HG02852 (cell line): ENCODE measurements at regions not wholly inside any gene's neighbourhood (a gene's known extent, or its start where the extent isn't known, plus 50 kb on each side); places are given as distances from the start of the nearest gene placed in this dataset.

Source experiments
- ATAC-seq: cut with Tn5 transposase; IDR thresholded peaks from one replicate; pipeline ENCODE4 v1.9.1; 2021; ENCODE audit warnings: mild to moderate bottlenecking, moderate library complexity; ENCODE audit not compliant: unreplicated experiment

- no peak for ATAC-seq
Measured at GRCh38 chr12:16136219-16136988, 141.1 kb downstream of the SLC15A5 start.

- ATAC-seq, result no peak
Measured at GRCh38 chr12:16135323-16135722, 142.2 kb downstream of the SLC15A5 start.

DNA sequence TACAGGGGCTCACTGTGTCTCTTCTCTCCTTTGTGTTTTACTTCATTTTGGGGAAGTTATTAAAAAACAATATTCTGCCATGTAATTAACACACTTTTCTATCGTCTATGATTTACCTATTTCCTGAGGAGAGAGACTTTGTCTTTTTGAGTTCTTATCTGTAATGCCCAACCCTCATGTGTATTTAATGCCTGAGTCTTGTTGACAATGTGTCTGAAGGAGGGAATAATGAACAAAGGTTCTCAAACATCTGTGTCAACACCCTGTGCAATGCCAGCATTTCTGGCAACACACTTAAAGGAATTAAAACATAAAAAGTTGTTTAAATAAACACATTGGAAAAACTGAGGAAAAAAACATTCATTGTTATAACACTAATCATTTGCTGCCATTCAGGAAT lies 147.1 kb downstream of the SLC15A5 start:
- ATAC-seq, result no peak

- no peak for ATAC-seq
Measured at GRCh38 chr12:16121953-16122352, 155.5 kb downstream of the SLC15A5 start.

- ATAC-seq, result no peak
Measured at GRCh38 chr12:16119618-16120415, 157.7 kb downstream of the SLC15A5 start.

DNA sequence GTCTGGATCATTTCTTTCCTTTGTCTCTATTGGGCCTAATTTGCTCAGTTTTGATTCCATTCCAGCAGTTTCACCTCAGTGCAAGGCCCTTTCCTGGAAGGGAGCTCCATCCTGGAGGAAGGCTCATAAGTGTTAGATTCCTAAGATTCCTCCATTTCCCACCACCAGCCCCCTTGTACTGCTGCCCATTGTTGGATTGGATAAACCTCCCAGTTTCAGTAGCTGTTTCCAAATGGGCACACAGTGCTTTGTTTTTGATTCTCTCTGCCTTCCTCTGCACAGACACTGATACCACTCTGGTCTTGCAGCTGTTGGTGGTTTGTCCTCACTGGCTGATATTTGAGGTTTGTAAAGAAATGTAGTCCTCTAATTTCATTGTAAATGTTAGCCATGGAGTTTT lies 158.9 kb downstream of the SLC15A5 start:
- ATAC-seq, result no peak

DNA sequence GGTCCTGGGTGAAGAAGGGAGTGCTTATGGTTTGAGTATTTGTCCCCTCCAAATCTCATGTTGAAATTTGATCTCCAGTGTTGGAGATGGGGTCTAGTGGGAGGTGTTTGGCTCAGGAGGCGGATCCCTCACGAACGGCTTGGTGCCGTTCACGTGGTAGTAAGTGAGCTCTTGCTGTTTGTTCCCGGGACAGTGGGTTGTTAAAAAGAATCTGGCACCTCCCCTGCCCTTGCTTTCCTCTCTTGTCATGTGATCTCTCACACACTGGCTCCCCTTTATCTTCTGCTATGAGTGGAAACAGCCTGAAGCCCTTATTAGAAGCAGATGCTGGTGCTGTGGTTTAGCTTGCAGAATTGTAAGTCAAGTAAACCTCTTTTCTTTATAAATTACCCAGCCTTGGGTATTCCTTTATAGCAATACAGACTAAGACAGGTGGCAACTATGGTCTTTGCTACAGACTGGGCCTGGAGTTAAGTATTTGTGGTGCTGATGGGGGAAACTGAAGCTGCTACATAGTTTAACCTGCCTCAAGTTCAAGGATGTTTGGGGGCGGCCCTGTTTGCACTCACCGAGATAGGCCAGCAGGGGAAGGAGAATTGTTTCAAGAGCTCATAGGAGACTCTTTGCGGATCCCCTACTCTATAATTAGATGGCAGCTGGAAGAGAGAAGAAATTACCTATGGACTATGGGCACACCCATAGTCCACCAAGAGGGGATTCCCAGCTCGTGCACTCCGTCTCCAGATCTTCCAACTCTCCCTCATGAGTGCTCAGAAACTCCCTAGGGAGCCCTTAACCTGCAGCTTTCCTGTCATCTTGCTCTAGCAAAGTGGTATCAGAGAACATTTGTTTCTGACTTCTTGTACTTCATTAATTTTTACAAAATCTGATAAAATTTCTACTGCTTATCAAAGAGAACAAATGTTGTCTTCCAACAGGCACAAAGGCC lies 164.6 kb downstream of the SLC15A5 start:
- ATAC-seq, result no peak

- ATAC-seq, result no peak
Measured at GRCh38 chr12:16112130-16112529, 165.4 kb downstream of the SLC15A5 start.

DNA sequence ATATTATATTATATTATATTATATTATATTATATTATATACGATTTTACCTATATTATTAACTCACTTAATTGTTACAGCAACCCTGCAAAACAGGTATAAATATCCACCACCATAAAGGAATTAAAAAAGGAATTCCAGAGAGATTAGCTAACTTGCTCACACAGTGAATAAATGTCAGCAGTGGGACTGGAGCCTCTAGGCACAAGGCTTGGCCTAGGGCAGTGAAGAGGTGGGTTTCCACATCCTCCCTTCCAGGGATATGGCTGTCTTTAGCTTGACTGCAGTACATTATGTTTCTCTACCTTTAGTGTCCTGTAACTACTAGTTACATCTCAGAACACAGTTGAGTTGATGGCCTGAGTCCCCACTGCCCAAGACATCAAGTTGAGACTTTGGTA lies 166.9 kb downstream of the SLC15A5 start:
- ATAC-seq, result no peak

GRCh38 chr12:16103851-16104250 lies 173.6 kb downstream of the SLC15A5 start:
- ATAC-seq, result no peak

DNA sequence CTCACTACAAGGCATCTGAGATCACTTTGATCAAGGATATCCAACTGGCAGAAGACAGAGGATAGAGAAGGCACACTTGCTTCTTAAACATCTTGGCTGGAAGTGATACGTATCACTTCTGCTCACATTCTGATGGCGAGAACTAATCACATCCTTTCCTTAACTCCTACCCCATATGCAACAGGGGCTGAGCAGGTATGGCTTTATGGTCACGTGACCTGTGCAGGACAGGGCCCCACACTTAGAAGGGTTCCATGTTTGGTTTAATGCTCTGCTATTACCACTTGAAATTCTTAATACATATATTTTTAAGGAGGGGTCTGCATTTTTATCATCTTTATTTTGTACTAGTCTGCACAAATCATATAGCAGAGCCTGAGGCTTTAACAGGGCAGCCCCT lies 177.3 kb downstream of the SLC15A5 start:
- ATAC-seq, result no peak

GRCh38 chr12:16096273-16096849 lies 181.1 kb downstream of the SLC15A5 start:
- no peak for ATAC-seq

DNA sequence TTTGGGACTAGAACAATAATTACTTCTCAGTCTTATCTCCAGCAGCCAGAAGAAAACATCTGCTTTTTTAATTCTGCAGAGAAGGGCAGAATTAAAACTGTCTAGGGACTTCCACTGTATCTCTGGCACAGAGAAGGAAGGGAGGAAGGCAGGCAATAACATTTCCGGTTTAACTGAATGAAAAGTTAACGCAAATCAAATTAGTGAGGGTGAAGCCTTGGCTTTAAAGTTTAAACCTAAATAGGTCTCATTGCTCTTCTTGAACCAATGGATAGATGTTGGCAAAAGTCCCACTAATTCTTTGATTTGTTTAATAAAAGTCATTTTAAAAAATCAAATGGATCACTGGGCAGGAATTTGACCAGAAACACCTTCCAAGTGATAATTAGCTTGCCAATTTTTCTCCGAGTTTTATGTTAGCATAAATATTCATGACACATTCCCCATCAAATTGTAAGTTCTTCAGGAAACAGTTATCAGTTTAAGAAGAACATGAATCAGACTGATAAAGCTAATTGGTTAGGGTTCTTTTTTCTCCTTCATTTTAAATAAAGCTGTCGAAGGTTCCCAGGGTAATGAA lies 181.9 kb downstream of the SLC15A5 start:
- ATAC-seq, result no peak

- ATAC-seq, result peak; percentile 81
Measured at GRCh38 chr12:16094437-16094836, 183.0 kb downstream of the SLC15A5 start.

GRCh38 chr12:16093825-16094224 lies 182.7 kb downstream of the DERA start:
- no peak for ATAC-seq

GRCh38 chr12:16090974-16091373 lies 179.8 kb downstream of the DERA start:
- ATAC-seq, result no peak

GRCh38 chr12:16088421-16088820 lies 177.3 kb downstream of the DERA start:
- ATAC-seq, result no peak
